Vagina (tissue), 2 donors: ENCODE measurements at regions not wholly inside any gene's neighbourhood (a gene's known extent, or its start where the extent isn't known, plus 50 kb on each side); places are given as distances from the start of the nearest gene placed in this dataset.

ENCODE experiments used
- CTCF ChIP-seq, 3 experiments: fragments of 450-650 bp in 2 of 3; fragments of 200-600 bp in 1 of 3; sonication (generic) in 1 of 3; IDR thresholded peaks; one replicate each; pipeline ENCODE4 v1.5.1; 2017 to 2019; ENCODE audit warnings: antibody characterized with exemption in 3 of 3, mild to moderate bottlenecking in 2 of 3, moderate library complexity in 2 of 3
- POLR2AphosphoS5 ChIP-seq, 2 donors: sonication (generic); formaldehyde crosslinking; IDR thresholded peaks; one replicate each; pipeline ENCODE4 v1.9.0; 2017; ENCODE audit warnings: antibody characterized with exemption in 2 of 2, mild to moderate bottlenecking in 2 of 2, low read depth in 1 of 2; ENCODE audit not compliant: insufficient read depth in 1 of 2

DNA sequence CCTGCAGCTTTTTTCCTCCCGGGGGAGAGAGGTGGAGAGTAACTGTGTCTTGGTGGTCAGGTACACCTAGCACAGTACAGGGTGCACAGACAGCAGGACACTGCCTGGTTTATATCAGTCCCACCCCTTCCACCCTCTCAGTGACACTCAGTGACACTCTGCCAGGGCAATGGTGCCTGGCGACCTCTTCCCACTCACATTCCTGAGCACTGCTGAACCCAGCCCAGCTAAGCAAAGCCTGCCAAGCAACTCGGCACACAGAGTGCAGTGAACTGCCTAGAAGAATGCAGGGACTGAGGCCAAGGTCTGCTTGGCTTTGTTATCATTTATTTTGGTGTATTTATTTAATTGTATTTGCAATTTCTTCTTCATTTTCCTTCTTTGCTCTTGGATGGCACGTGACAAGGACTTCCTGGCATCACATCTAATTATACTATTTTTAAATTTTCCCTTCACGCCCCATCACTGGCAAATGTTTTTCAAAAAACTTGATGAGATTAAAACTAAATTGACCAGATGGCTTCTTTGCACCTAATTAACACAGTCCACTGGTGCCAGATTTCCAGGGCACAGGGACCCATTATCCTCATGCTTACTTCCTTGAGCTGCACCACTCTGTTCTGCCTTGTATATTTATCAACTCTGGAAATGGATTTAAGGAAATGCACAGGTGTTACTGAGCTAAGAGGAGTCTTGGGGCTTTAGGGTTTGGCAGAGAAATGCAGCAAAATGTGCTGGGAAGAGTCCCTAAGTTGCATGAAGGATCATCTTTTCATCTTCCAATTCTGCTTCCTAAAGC lies 205.6 kb downstream of the ADAMTS15 start:
- TF ChIP-seq POLR2AphosphoS5 (IDR thresholded peaks at IDR 0.05; ENCODE audit: insufficient read depth in 1 of 2, low read depth in 1 of 2) = no peak
- TF ChIP-seq CTCF (IDR thresholded peaks at IDR 0.05) = no peak
